ENCODE measurements at regions not wholly inside any gene's neighbourhood (a gene's known extent, or its start where the extent isn't known, plus 50 kb on each side); places are given as distances from the start of the nearest gene placed in this dataset.

- DNase-seq = no peak
Observed at GRCh38 chr5:8924054-8924793, 621.7 kb downstream of the SEMA5A start.

GRCh38 chr5:8930021-8930420 lies 615.9 kb downstream of the SEMA5A start:
- no peak for DNase-seq

GRCh38 chr5:8934455-8934854 lies 611.4 kb downstream of the SEMA5A start:
- DNase-seq = no peak

- DNase-seq = no peak
Observed at GRCh38 chr5:8940934-8941333, 604.9 kb downstream of the SEMA5A start.

- DNase-seq = no peak
Observed at GRCh38 chr5:8943301-8943700, 602.6 kb downstream of the SEMA5A start.

- no peak for DNase-seq
Observed at GRCh38 chr5:8944005-8944404, 601.9 kb downstream of the SEMA5A start.

GRCh38 chr5:8945972-8946371 lies 599.9 kb downstream of the SEMA5A start:
- no peak for DNase-seq

GRCh38 chr5:8949908-8950307 lies 596.0 kb downstream of the SEMA5A start:
- DNase-seq = no peak

- no peak for DNase-seq
Observed at GRCh38 chr5:8952147-8952546, 593.7 kb downstream of the SEMA5A start.

- no peak for DNase-seq
Observed at GRCh38 chr5:8953016-8953415, 592.9 kb downstream of the SEMA5A start.

- no peak for DNase-seq
Observed at GRCh38 chr5:8953911-8954438, 591.9 kb downstream of the SEMA5A start.

- DNase-seq = no peak
Observed at GRCh38 chr5:8954801-8955200, 591.1 kb downstream of the SEMA5A start.

GRCh38 chr5:8956659-8957058 lies 589.2 kb downstream of the SEMA5A start:
- no peak for DNase-seq

- no peak for DNase-seq
Observed at GRCh38 chr5:8958602-8959001, 587.3 kb downstream of the SEMA5A start.

GRCh38 chr5:8961219-8961618 lies 584.7 kb downstream of the SEMA5A start:
- no peak for DNase-seq

- DNase-seq = no peak
Observed at GRCh38 chr5:8961956-8962355, 583.9 kb downstream of the SEMA5A start.

GRCh38 chr5:8981016-8981415 lies 564.9 kb downstream of the SEMA5A start:
- DNase-seq = no peak

- DNase-seq = no peak
Observed at GRCh38 chr5:8981496-8981895, 564.4 kb downstream of the SEMA5A start.

GRCh38 chr5:8984386-8984785 lies 561.5 kb downstream of the SEMA5A start:
- DNase-seq = no peak
